ENCODE measurements at regions not wholly inside any gene's neighbourhood (a gene's known extent, or its start where the extent isn't known, plus 50 kb on each side); places are given as distances from the start of the nearest gene placed in this dataset.
A peak's percentile ranks its signal among the peaks of the same experiment; 100 is the strongest.
"Not testable (repeated sequence)": the region's sequence is repeated elsewhere in the genome, so short reads cannot be mapped to it uniquely, and the experiment has no call there.

GRCh38 chr14:92223025-92223424 is 99.9 kb upstream of the SLC24A4 start:
- no peaks in the 10 kb centered on the region for H3K4me1 ChIP-seq (ENCODE audit: insufficient read depth, low read length)
- no peaks in the 10 kb centered on the region for H3K9me3 ChIP-seq (ENCODE audit: control insufficient read depth, insufficient read depth, low read length)
- no peak overlapping the region for H3K9ac ChIP-seq (ENCODE audit: low read depth, low read length)
- no peaks in the 10 kb centered on the region for H3K36me3 ChIP-seq (ENCODE audit: insufficient read depth, low read length)

DNA sequence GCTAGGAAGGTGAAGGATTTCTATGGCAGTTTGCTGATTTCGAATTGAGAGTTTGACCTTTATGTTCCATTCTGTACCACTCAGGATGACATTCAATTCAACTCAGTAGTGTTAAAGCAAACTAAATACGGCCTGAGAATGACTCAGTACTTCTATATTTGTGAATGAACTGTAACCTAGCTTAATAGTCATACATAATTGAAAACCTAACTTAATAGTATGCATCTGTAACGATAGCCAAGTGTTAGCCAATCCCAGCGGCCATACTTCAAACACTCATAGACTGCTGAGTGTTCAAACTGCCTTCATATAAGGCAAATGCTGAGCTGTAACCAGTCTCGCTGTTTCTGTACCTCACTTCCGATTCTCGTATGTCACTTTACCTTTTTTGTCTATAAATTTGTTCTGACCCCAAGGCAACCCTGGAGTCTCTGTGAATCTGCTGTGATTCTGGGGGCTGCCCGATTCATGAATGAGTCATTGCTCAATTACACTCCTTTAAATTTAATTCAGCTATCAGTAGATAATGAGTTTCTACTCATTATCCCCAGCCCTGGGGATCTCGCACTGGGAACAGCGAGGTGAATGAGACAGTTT is 98.5 kb upstream of the SLC24A4 start:
- Histone ChIP-seq H3K9ac (ENCODE audit: low read depth, low read length) (no peak overlapping the region), H3K36me3 (ENCODE audit: insufficient read depth, low read length) (no peaks in the 10 kb centered on the region), H3K4me1 (ENCODE audit: insufficient read depth, low read length) (no peaks in the 10 kb centered on the region), H3K9me3 (ENCODE audit: control insufficient read depth, insufficient read depth, low read length) (no peaks in the 10 kb centered on the region)

- H3K9me3 ChIP-seq (ENCODE audit: control insufficient read depth, insufficient read depth, low read length): no peaks in the 10 kb centered on the region
- no peaks in the 10 kb centered on the region for H3K36me3 ChIP-seq (ENCODE audit: insufficient read depth, low read length)
- H3K4me1 ChIP-seq (ENCODE audit: insufficient read depth, low read length): no peaks in the 10 kb centered on the region
- no peak overlapping the region for H3K9ac ChIP-seq (ENCODE audit: low read depth, low read length)
Observed at GRCh38 chr14:92225731-92226130, 97.2 kb upstream of the SLC24A4 start.

DNA sequence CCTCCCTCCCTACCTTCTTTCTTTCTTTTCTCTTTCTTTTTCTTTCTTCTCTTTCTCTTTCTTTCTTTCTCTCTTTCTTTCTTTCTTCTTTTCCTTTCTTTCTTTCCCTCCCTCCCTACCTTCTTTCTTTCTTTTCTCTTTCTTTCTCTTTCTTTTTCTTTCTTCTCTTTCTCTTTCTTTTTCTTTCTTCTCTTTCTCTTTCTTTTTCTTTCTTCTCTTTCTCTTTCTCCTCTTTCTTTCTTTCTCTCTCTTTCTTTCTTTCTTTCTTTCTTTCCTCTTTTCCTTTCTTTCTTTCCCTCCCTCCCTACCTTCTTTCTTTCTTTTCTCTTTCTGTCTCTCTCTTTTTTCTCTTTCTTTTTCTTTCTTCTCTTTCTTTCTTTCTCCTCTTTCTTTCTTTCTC is 96.8 kb upstream of the SLC24A4 start:
- H3K4me1 ChIP-seq (ENCODE audit: insufficient read depth, low read length); H3K36me3 ChIP-seq (ENCODE audit: insufficient read depth, low read length); H3K9me3 ChIP-seq (ENCODE audit: control insufficient read depth, insufficient read depth, low read length); H3K9ac ChIP-seq (ENCODE audit: low read depth, low read length): not testable (repeated sequence)

DNA sequence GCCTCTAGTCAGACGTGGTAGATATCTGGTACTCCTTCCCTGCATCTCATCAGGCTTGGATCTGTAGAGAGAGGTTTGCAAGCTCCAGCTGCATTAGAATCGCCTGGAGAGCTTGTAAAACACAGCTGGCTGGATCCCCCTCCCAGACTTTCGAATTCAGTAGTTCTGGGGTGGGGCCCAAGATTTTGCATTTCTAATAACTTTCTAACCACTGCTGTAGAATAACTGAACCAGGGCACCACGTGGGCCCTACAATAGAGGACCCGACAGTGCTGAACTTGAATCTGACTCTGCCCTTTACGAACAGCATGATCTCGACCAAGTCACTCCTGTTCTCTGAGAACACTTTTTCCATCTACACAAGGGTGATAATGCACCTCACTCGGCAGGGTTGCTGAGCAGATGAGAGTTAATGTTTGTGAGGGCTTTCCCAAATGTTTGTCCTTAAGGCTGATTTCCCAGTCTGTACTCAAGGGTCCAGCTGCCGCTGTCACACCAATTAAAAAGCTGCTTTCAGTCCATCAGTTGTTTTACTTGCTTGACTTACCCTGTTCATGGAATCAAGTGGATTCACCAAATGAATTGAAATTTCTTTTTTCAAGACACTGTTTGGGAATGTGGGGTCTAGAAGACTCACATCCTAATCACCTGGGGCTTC is 86.6 kb upstream of the SLC24A4 start:
- Histone ChIP-seq H3K9me3 (ENCODE audit: control insufficient read depth, insufficient read depth, low read length) (peaks cover 6% of the 10 kb centered on the region; the same call in 1 of the 2 replicates), H3K36me3 (ENCODE audit: insufficient read depth, low read length) (no peaks in the 10 kb centered on the region), H3K9ac (ENCODE audit: low read depth, low read length) (no peak overlapping the region), H3K4me1 (ENCODE audit: insufficient read depth, low read length) (no peaks in the 10 kb centered on the region)

DNA sequence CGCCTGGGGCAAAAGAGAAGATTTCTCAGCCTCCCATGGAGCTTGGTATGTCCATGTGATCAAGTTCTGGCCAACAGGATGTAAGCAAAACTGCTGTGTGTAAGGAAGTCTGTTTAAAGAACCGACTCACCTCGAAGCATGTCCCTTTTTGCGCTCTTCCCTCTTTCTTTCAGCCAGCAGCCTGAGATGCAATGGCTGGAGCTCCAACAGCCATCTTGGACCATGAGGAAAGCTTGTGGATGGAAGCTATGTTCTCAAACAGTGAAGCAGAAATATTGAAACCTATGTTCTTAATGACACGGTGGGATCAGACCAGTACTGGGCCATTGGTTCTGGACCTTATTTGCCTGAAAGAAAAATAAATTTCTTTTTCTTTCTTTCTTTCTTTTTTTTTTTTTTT is 82.3 kb upstream of the SLC24A4 start:
- Histone ChIP-seq H3K9ac (ENCODE audit: low read depth, low read length) (no peak overlapping the region), H3K36me3 (ENCODE audit: insufficient read depth, low read length) (no peaks in the 10 kb centered on the region), H3K4me1 (ENCODE audit: insufficient read depth, low read length) (no peaks in the 10 kb centered on the region), H3K9me3 (ENCODE audit: control insufficient read depth, insufficient read depth, low read length) (peaks cover 18% of the 10 kb centered on the region)

DNA sequence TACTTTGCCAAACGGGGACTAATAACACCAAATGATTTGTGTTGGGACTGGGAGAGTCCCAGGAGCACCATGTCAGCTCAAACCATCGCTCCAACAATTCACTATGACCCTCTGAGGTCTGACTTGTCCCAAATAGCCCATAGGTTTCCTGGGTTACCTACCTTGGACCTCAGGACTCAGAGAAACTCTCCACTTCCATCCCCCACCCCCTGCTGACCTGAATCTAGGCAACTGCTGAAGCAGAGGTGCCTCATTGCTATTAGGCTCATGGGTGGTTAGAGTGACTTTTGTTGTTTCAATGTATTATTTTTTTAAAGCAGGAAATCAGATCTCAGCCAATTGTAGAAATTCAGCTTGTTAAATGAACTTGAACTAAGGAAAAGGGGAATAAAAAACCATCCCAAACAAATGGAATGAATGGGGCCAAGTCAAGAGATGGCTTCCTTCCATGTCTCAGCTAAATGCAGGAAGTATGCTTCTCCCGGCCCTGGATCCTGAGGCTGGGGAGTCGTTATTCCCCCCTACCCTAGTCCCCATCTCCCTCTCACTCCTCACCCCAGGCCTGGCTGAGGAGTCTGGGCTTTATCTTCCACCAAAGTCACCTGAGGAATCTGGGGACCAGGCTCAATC is 80.9 kb upstream of the SLC24A4 start:
- Histone ChIP-seq H3K4me1 (ENCODE audit: insufficient read depth, low read length) (no peaks in the 10 kb centered on the region), H3K9ac (ENCODE audit: low read depth, low read length) (no peak overlapping the region), H3K36me3 (ENCODE audit: insufficient read depth, low read length) (no peaks in the 10 kb centered on the region), H3K9me3 (ENCODE audit: control insufficient read depth, insufficient read depth, low read length) (peaks cover 29% of the 10 kb centered on the region)

DNA sequence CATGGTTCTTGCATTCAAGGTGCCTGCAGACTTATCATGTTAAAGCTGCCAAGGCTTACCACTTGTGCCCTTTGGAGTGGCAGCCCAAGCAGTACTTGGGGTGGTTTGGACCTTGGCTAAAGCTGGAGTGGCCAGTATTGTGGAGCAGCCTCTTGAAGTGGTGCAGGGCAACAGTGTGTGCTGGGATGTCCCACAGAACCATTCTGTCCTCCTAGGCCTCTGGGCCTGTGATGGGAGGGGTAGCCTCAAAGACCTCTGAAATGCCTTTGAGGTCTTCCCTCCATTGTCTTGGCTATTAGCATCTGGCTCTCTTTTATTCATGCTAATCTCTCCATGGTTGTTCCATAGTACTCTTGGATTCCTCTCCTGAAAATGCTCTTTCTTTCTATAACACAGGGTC is 78.2 kb upstream of the SLC24A4 start:
- Histone ChIP-seq H3K9ac (ENCODE audit: low read depth, low read length) (no peak overlapping the region), H3K36me3 (ENCODE audit: insufficient read depth, low read length) (no peaks in the 10 kb centered on the region), H3K9me3 (ENCODE audit: control insufficient read depth, insufficient read depth, low read length) (peaks cover 29% of the 10 kb centered on the region), H3K4me1 (ENCODE audit: insufficient read depth, low read length) (no peaks in the 10 kb centered on the region)

GRCh38 chr14:92247341-92247740 is 75.6 kb upstream of the SLC24A4 start:
- Histone ChIP-seq H3K4me1 (ENCODE audit: insufficient read depth, low read length) (no peaks in the 10 kb centered on the region), H3K9ac (ENCODE audit: low read depth, low read length) (no peak overlapping the region), H3K36me3 (ENCODE audit: insufficient read depth, low read length) (no peaks in the 10 kb centered on the region), H3K9me3 (ENCODE audit: control insufficient read depth, insufficient read depth, low read length) (peaks cover 23% of the 10 kb centered on the region)

GRCh38 chr14:92247947-92248346 is 75.0 kb upstream of the SLC24A4 start:
- Histone ChIP-seq H3K36me3 (ENCODE audit: insufficient read depth, low read length) (no peaks in the 10 kb centered on the region), H3K9ac (ENCODE audit: low read depth, low read length) (no peak overlapping the region), H3K9me3 (ENCODE audit: control insufficient read depth, insufficient read depth, low read length) (peaks cover 23% of the 10 kb centered on the region), H3K4me1 (ENCODE audit: insufficient read depth, low read length) (0 out of 2 replicates have a peak, but pooled peaks cover 1% of the 10 kb centered on the region)

GRCh38 chr14:92248696-92249095 is 74.3 kb upstream of the SLC24A4 start:
- H3K4me1 ChIP-seq (ENCODE audit: insufficient read depth, low read length): 0 out of 2 replicates have a peak, but pooled peaks cover 9% of the 10 kb centered on the region
- peaks cover 19% of the 10 kb centered on the region for H3K9me3 ChIP-seq (ENCODE audit: control insufficient read depth, insufficient read depth, low read length)
- H3K36me3 ChIP-seq (ENCODE audit: insufficient read depth, low read length): no peaks in the 10 kb centered on the region
- no peak overlapping the region for H3K9ac ChIP-seq (ENCODE audit: low read depth, low read length)

- Histone ChIP-seq H3K9me3 (ENCODE audit: control insufficient read depth, insufficient read depth, low read length) (peaks cover 13% of the 10 kb centered on the region), H3K4me1 (ENCODE audit: insufficient read depth, low read length) (0 out of 2 replicates have a peak, but pooled peaks cover 14% of the 10 kb centered on the region)
- not testable (repeated sequence) for H3K9ac ChIP-seq (ENCODE audit: low read depth, low read length); H3K36me3 ChIP-seq (ENCODE audit: insufficient read depth, low read length)
Observed at GRCh38 chr14:92250366-92250765, 72.6 kb upstream of the SLC24A4 start.

- Histone ChIP-seq H3K9ac (ENCODE audit: low read depth, low read length) (no peak overlapping the region), H3K4me1 (ENCODE audit: insufficient read depth, low read length) (0 out of 2 replicates have a peak, but pooled peaks cover 14% of the 10 kb centered on the region), H3K36me3 (ENCODE audit: insufficient read depth, low read length) (no peaks in the 10 kb centered on the region), H3K9me3 (ENCODE audit: control insufficient read depth, insufficient read depth, low read length) (no peaks in the 10 kb centered on the region)
Observed at GRCh38 chr14:92252323-92252722, 70.6 kb upstream of the SLC24A4 start.

GRCh38 chr14:92253381-92253894 is 69.5 kb upstream of the SLC24A4 start:
- 0 out of 2 replicates have a peak, but pooled peaks cover 14% of the 10 kb centered on the region for H3K4me1 ChIP-seq (ENCODE audit: insufficient read depth, low read length)
- H3K9me3 ChIP-seq (ENCODE audit: control insufficient read depth, insufficient read depth, low read length): no peaks in the 10 kb centered on the region
- no peaks in the 10 kb centered on the region for H3K36me3 ChIP-seq (ENCODE audit: insufficient read depth, low read length)
- H3K9ac ChIP-seq (ENCODE audit: low read depth, low read length): no peak overlapping the region

GRCh38 chr14:92254786-92255185 is 68.2 kb upstream of the SLC24A4 start:
- H3K36me3 ChIP-seq (ENCODE audit: insufficient read depth, low read length): no peaks in the 10 kb centered on the region
- H3K4me1 ChIP-seq (ENCODE audit: insufficient read depth, low read length): 0 out of 2 replicates have a peak, but pooled peaks cover 14% of the 10 kb centered on the region
- H3K9me3 ChIP-seq (ENCODE audit: control insufficient read depth, insufficient read depth, low read length): no peaks in the 10 kb centered on the region
- peak overlapping the region; percentile 8; the same call in 1 of the 2 replicates for H3K9ac ChIP-seq (ENCODE audit: low read depth, low read length)
